ENCODE measurements at regions not wholly inside any gene's neighbourhood (a gene's known extent, or its start where the extent isn't known, plus 50 kb on each side); places are given as distances from the start of the nearest gene placed in this dataset.

DNA sequence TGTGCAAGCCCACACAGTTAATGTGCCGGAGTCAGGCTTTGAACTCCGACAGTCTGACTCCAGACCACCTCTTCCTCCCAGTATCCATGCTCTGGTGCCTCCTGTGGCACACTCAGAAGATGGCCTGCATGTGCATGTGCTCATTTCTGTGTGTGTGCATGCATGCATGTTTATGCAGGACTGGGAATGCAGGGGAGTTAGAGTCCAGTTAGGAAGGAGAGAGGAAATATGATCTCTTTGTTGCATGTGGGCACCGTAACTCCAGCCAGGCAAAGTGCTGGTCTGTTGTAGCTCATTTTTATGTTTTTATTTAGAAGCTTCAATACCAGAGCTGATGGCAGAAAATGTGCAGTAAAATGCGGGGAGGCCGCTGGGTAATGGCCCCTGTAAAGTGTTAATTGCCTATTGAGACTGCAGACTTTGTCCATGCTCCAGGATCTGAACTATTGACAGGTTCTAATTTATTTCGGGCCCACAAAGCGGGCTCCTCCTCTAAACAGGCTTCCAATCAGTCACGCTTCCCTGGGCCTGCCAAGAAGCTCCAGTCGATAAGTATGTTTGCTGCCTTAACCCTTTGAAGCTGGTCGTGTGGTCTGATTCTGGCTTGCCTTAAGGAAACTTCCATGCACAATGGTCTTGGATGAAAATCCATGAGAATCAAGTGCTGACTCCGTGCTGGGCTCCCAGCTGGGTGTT is 248.3 kb downstream of the DHX35 start:
- TF ChIP-seq JUN (CRISPR knock-in tag; IDR thresholded peaks at IDR 0.05) (no peak), ZNF396 (CRISPR knock-in tag; IDR thresholded peaks at IDR 0.05; ENCODE audit: borderline replicate concordance) (no peak), ESRRA (CRISPR knock-in tag; IDR thresholded peaks at IDR 0.05; ENCODE audit: borderline replicate concordance) (no peak), EMX1 (CRISPR knock-in tag; IDR thresholded peaks at IDR 0.05) (no peak), NFYB (CRISPR knock-in tag; conservative IDR thresholded peaks at IDR 0.05; ENCODE audit: low read depth) (no peak)
- TF ChIP-seq, protein P1, sequence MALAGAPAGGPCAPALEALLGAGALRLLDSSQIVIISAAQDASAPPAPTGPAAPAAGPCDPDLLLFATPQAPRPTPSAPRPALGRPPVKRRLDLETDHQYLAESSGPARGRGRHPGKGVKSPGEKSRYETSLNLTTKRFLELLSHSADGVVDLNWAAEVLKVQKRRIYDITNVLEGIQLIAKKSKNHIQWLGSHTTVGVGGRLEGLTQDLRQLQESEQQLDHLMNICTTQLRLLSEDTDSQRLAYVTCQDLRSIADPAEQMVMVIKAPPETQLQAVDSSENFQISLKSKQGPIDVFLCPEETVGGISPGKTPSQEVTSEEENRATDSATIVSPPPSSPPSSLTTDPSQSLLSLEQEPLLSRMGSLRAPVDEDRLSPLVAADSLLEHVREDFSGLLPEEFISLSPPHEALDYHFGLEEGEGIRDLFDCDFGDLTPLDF (CRISPR knock-in tag; IDR thresholded peaks at IDR 0.05) = no peak
- TF ChIP-seq, protein P2, sequence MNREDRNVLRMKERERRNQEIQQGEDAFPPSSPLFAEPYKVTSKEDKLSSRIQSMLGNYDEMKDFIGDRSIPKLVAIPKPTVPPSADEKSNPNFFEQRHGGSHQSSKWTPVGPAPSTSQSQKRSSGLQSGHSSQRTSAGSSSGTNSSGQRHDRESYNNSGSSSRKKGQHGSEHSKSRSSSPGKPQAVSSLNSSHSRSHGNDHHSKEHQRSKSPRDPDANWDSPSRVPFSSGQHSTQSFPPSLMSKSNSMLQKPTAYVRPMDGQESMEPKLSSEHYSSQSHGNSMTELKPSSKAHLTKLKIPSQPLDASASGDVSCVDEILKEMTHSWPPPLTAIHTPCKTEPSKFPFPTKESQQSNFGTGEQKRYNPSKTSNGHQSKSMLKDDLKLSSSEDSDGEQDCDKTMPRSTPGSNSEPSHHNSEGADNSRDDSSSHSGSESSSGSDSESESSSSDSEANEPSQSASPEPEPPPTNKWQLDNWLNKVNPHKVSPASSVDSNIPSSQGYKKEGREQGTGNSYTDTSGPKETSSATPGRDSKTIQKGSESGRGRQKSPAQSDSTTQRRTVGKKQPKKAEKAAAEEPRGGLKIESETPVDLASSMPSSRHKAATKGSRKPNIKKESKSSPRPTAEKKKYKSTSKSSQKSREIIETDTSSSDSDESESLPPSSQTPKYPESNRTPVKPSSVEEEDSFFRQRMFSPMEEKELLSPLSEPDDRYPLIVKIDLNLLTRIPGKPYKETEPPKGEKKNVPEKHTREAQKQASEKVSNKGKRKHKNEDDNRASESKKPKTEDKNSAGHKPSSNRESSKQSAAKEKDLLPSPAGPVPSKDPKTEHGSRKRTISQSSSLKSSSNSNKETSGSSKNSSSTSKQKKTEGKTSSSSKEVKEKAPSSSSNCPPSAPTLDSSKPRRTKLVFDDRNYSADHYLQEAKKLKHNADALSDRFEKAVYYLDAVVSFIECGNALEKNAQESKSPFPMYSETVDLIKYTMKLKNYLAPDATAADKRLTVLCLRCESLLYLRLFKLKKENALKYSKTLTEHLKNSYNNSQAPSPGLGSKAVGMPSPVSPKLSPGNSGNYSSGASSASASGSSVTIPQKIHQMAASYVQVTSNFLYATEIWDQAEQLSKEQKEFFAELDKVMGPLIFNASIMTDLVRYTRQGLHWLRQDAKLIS (CRISPR knock-in tag; IDR thresholded peaks at IDR 0.05; ENCODE audit: borderline replicate concordance) = no peak
- TF ChIP-seq, protein P3, sequence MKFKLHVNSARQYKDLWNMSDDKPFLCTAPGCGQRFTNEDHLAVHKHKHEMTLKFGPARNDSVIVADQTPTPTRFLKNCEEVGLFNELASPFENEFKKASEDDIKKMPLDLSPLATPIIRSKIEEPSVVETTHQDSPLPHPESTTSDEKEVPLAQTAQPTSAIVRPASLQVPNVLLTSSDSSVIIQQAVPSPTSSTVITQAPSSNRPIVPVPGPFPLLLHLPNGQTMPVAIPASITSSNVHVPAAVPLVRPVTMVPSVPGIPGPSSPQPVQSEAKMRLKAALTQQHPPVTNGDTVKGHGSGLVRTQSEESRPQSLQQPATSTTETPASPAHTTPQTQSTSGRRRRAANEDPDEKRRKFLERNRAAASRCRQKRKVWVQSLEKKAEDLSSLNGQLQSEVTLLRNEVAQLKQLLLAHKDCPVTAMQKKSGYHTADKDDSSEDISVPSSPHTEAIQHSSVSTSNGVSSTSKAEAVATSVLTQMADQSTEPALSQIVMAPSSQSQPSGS (CRISPR knock-in tag; IDR thresholded peaks at IDR 0.05; ENCODE audit: borderline replicate concordance, low read depth) = no peak
- TF ChIP-seq, protein P4, sequence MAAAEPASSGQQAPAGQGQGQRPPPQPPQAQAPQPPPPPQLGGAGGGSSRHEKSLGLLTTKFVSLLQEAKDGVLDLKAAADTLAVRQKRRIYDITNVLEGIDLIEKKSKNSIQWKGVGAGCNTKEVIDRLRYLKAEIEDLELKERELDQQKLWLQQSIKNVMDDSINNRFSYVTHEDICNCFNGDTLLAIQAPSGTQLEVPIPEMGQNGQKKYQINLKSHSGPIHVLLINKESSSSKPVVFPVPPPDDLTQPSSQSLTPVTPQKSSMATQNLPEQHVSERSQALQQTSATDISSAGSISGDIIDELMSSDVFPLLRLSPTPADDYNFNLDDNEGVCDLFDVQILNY (CRISPR knock-in tag; IDR thresholded peaks at IDR 0.05) = no peak
- no peak; the same call in 1 of the 2 replicates for ATAC-seq

DNA sequence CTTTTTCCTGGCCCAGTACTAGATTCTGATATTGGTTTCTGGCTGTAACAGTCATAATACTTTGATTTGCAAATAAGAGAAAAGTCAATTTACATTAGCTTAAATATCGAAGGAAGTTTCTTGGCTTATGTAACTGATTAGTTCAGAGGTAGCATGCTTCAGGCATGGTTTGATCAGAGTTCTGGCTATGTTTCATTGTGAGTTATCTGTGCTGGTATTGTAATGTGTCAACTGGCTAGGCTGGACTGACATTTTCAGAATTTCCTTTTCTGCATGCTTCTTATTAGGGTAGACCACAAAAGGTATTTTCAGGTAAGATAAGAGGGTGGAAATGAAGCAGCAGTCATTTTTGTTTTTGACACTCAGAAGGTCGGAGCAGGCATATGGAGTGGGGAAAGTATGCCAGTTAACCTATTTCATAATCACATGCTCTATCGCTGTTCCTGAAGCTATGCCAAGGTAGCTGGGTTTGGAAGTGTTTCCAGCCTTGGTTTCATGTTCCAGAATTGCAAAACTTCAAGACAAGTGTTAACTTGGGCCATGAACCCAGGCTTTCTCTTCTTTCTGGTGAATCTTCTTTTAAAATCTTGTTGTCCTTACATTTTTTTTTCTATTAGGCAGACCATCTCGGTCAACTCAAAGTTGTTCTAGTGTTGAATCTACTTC is 244.9 kb downstream of the DHX35 start:
- ATAC-seq (no peak), DNase-seq (ENCODE audit: low spot score) (no peak)
- H3K9me3 Mint-ChIP-seq = peaks cover 31% of the 10 kb centered on the region
- H3K36me3 Mint-ChIP-seq = peaks cover 2% of the 10 kb centered on the region; the same call in 1 of the 2 replicates
- H3K27me3 Mint-ChIP-seq (ENCODE audit: low read depth) = peaks cover 62% of the 10 kb centered on the region
- CTCF ChIA-PET = interaction anchor here (1.0 kb wide), 1 partner anchor 94 kb away, joined by 3 read pairs; no protein-coding TSS in a partner anchor
- no peak overlapping the region for H3K27ac Mint-ChIP-seq
- POLR2A ChIA-PET = no interaction called here
- TF ChIP-seq RORB (CRISPR knock-in tag; IDR thresholded peaks at IDR 0.05) (no peak), GTF2I (CRISPR knock-in tag; conservative IDR thresholded peaks at IDR 0.05) (no peak), HMGA2 (CRISPR knock-in tag; IDR thresholded peaks at IDR 0.05) (no peak), NR1H2 (CRISPR knock-in tag; IDR thresholded peaks at IDR 0.05) (no peak), CREB1 (CRISPR knock-in tag; IDR thresholded peaks at IDR 0.05) (no peak), ZNF671 (CRISPR knock-in tag; IDR thresholded peaks at IDR 0.05) (no peak)
- TF ChIP-seq, protein P5, sequence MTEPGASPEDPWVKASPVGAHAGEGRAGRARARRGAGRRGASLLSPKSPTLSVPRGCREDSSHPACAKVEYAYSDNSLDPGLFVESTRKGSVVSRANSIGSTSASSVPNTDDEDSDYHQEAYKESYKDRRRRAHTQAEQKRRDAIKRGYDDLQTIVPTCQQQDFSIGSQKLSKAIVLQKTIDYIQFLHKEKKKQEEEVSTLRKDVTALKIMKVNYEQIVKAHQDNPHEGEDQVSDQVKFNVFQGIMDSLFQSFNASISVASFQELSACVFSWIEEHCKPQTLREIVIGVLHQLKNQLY (CRISPR knock-in tag; IDR thresholded peaks at IDR 0.05) = no peak
- H3K4me1 Mint-ChIP-seq = peaks cover 13% of the 10 kb centered on the region
- H3K4me3 Mint-ChIP-seq = no peak overlapping the region

More for the DNA sequence above, 248.3 kb downstream of the DHX35 start:
- POLR2A ChIA-PET = no interaction called here
- Mint-ChIP-seq H3K9me3 (no peaks in the 10 kb centered on the region), H3K4me1 (peaks cover 13% of the 10 kb centered on the region), H3K27ac (no peak overlapping the region), H3K4me3 (no peak overlapping the region), H3K36me3 (no peaks in the 10 kb centered on the region), H3K27me3 (ENCODE audit: low read depth) (peaks cover 66% of the 10 kb centered on the region)
- CTCF ChIA-PET = interaction anchor here (1.2 kb wide), 1 partner anchor 54 kb away, joined by 5 read pairs; no protein-coding TSS in a partner anchor
- DNase-seq (ENCODE audit: low spot score) = no peak

All from WTC11 (cell line).